H7 (cell line): ENCODE measurements at regions not wholly inside any gene's neighbourhood (a gene's known extent, or its start where the extent isn't known, plus 50 kb on each side); places are given as distances from the start of the nearest gene placed in this dataset.
"Not testable (repeated sequence)": the region's sequence is repeated elsewhere in the genome, so short reads cannot be mapped to it uniquely, and the experiment has no call there.

Experiments
- DNase-seq: peaks from one replicate; pipeline ENCODE4 v3.0.0; 2012
- H3K27me3 ChIP-seq: 2 replicates; pipeline ENCODE4 v1.6.0; 2011; ENCODE audit warnings: mild to moderate bottlenecking, low read length; ENCODE audit not compliant: control insufficient read depth, insufficient read depth
- H3K36me3 ChIP-seq: replicated peaks from 2 replicates; pipeline ENCODE4 v1.5.1; 2011; ENCODE audit warnings: low read length; ENCODE audit not compliant: control insufficient read depth, insufficient read depth
- H3K4me3 ChIP-seq: 2 replicates; pipeline ENCODE4 v1.5.1; 2011; ENCODE audit warnings: low read depth, mild to moderate bottlenecking, control low read depth, low read length, moderate library complexity; ENCODE audit not compliant: insufficient read depth

DNA sequence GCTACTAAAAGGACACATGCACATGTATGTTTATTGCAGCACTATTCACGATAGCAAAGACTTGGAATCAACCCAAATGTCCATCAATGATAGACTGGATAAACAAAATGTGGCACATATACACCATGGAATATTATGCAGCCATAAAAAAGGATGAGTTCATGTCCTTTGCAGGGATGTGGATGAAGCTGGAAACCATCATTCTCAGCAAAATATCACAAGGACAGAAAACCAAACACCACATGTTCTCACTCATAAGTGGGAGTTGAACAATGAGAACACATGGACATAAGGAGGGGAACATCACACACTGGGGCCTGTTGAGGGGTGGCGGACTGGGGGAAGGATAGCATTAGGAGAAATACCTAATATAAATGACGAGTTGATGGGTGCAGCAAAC is 168.2 kb downstream of the NPR3 start:
- H3K27me3 ChIP-seq, H3K36me3 ChIP-seq, H3K4me3 ChIP-seq, DNase-seq: not testable (repeated sequence)

DNA sequence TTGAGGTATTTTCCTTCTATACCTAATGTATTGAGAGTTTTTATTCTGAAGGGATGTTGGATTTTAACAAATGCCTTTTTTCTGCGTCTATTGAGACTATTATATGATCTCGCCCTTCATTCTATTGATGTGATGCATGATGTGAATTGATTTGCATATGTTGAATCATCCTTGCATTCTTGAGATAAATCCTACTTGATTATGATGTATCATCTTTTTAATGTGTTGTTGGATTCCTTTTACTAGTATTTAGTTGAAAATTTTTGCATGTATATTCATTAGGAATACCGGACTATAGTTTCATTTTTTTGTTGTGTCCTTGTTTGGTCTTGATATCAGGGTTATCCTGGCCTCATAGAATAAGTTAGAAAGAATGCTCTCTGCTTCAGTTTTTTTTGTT is 169.7 kb downstream of the NPR3 start:
- no peaks in the 10 kb centered on the region for H3K36me3 ChIP-seq
- no peaks in the 10 kb centered on the region for H3K27me3 ChIP-seq
- H3K4me3 ChIP-seq = no peak overlapping the region

DNA sequence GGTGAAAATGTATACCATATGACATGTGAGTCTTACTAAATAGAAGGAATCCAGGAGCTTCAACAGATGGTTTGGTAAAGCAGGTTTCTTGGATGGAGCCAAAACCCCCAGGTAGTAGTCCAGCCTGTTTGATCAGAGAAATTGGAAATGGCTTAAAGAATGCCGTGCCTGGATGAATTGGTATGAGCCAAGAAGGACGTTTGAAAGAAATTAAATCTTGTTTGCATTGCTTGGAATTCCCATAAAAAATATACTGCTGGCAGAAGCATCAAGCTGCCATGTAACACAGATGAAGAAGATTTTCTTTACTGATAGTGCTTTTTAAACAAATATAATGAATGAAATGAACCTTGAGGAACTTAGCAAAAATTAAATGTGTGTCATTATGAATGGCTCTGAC is 176.3 kb downstream of the NPR3 start:
- Histone ChIP-seq H3K4me3 (no peak overlapping the region), H3K27me3 (no peaks in the 10 kb centered on the region), H3K36me3 (no peaks in the 10 kb centered on the region)
- DNase-seq = no peak

More for the DNA sequence above, 169.7 kb downstream of the NPR3 start:
- no peak for DNase-seq

DNA sequence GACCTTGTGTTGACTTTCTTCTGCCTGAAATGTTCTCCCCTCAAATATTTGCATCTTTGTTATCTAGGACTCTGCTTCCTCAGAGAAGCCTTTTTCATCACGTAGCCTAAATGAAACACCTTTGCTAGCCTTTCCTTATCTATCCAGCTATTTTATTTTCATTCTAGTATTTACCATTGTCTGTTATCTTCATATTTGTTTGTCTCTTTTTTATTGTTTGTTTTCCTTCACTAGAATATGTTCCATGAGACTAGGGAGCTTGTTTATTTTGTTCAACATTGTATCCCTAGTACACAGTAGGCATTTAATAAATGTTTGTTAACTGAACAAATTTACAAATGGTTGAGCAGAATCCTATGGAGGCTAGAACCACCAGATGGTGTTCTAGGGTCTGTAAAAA is 178.0 kb downstream of the NPR3 start:
- H3K4me3 ChIP-seq = no peak overlapping the region
- H3K36me3 ChIP-seq = no peaks in the 10 kb centered on the region
- H3K27me3 ChIP-seq = no peaks in the 10 kb centered on the region
- DNase-seq = no peak

DNA sequence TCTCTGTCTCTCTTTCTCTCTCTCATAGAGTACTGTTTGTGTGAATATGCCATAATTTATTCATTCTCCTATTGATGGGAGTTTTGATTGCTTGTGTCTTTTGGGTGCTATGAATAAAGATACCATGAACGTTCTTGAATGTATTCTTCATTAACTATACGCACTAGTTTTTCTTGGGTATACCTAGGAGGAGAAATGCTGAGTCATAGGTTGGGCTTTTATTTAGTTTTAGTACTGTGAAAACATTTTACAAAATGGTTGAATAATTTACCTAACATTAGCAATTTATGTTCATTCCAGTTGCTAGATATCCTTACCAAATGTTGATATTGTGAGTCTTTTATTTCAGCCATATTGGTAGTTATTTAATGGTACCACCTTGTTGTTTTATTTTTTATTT is 192.5 kb downstream of the NPR3 start:
- DNase-seq = no peak
- no peaks in the 10 kb centered on the region for H3K36me3 ChIP-seq
- H3K4me3 ChIP-seq = no peak overlapping the region
- no peaks in the 10 kb centered on the region for H3K27me3 ChIP-seq

DNA sequence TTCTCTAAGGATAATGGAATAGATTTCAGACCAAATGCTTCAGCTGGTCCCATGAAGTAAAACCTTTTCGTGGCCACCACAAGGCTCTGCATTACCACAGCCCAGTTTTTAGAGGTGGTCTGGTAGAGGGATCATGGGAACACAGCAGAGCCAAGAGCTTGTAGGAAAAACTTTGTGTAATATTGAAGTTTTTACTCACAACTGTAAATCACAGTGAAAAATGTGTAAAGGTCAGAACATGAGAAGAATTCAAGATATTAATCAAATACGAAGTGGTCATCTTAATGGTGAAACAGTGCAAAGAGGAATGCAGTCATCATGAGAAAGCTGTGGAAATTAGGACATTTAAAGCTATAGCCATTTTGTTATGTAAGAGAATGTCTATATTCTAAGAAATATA is 197.5 kb downstream of the NPR3 start:
- no peak for DNase-seq
- Histone ChIP-seq H3K4me3 (no peak overlapping the region), H3K27me3 (no peaks in the 10 kb centered on the region)

DNA sequence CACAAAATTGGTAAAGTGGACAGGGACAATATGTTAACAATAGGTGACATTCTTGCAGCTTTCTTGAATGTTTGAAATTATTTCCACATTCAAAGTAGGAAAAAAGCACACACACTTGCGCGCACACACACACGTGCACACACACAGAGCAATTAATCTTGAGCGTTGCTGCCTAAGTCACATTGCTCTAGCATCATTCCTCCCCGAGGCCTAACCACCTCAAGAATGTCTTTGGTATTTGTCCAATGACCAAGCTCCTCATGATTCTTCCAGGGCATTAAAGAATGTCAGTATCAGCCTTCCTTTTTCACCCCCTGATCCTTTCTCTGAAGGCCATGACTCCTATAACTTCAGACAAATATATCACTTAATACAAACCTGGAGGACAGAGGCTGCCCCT is 198.1 kb downstream of the NPR3 start:
- Histone ChIP-seq H3K36me3 (no peaks in the 10 kb centered on the region), H3K4me3 (no peak overlapping the region), H3K27me3 (no peaks in the 10 kb centered on the region)
- no peak for DNase-seq

More for the DNA sequence above, 197.5 kb downstream of the NPR3 start:
- no peaks in the 10 kb centered on the region for H3K36me3 ChIP-seq

DNA sequence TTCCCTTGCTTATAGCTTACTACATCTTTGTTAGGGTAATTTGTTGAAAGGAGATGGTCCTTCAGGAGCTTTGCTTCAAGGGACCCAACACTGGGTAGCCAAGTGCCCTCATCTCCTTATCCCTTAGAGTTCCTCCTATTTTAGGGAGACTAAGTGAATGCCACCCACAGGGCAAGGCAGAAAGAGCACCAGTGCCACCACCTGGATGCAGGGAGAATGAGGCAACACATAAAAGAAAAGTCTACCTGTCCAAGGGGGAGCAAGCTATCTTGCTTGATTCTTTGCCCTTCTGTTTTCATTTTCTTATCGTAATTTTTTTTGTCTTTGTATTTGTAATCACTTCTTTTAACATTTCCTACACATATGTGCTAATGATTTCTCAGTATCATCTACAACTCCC is 205.5 kb downstream of the NPR3 start:
- Histone ChIP-seq H3K4me3 (no peak overlapping the region), H3K27me3 (no peaks in the 10 kb centered on the region), H3K36me3 (no peaks in the 10 kb centered on the region)
- peak; percentile 27 for DNase-seq

DNA sequence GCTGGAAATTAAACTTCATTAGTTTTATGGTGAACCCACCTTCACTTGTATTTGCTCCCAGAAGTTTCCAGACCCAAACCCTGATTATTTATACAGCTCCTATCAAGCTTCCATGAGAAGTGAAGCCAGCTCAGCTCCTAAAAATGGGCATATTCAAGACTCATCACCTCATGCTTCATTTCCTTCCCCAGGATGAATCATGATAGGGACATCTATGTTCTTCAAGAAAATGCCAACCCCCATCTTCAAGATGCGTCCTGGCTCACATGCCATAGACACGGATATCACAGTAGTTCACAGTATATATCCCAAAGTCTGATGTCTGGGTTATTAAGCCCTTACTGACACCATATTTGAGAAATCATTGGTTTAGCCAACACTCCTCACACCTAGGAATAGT is 217.6 kb downstream of the NPR3 start:
- Histone ChIP-seq H3K4me3 (no peak overlapping the region), H3K27me3 (no peaks in the 10 kb centered on the region), H3K36me3 (no peaks in the 10 kb centered on the region)
- DNase-seq = no peak

DNA sequence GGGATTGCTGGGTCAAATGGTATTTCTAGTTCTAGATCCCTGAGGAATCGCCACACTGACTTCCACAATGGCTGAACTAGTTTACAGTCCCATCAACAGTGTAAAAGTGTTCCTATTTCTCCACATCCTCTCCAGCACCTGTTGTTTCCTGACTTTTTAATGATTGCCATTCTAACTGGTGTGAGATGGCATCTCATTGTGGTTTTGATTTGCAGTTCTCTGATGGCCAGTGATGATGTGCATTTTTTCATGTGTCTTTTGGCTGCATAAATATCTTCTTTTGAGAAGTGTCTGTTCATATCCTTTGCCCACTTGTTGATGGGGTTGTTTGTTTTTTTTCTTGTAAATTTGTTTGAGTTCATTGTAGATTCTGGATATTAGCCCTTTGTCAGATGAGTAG is 220.3 kb downstream of the NPR3 start:
- H3K4me3 ChIP-seq, DNase-seq, H3K36me3 ChIP-seq, H3K27me3 ChIP-seq: not testable (repeated sequence)

DNA sequence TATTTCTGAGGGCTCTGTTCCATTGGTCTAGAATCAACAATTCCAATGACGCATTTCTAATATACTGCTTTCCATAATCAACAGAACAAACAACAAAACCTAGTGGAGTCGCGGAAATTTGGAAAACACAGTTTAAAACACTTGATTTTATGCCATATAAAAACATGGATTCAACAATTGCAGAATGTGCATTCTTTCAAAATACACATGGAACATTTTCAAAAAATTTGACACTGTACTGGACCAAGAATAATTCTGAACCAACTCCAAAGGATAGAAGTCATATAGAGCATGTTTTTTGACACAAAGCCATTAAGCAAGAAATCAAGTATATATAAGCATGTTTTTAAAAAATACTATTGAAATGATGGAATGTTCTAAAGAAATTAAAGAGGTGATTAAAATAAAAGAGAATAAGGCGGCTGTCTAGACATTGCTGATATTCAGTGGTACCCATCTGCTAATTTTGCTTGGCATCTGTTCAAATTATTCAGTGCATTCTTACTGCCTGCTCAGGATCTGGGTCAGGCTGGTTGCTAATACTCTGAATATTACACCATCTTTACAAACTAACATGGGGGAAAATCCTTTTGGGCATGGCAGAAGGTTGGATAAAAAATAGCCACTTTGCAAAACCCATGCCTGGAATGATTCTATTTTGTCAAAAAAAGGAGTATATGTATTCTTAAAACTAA is 221.3 kb downstream of the NPR3 start:
- H3K27me3 ChIP-seq = no peaks in the 10 kb centered on the region

DNA sequence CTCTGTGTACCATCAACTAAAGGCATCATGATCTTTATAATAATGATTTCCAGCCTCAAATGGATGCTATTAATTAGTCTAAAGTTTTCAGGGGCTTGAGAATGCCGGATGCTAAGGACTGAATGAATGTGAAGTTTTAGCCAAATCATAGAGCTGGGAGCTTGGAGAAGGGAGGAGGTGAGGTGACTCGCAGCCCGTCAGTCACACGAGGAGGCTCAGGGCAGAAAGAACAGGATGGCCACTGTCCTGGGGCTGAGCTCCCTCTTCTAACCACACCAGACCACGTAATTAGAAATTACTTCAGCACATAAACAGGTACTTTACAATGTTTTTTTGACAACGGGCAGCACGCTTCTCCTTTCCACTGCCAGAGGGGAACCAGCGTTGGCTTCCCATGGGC is 222.6 kb downstream of the NPR3 start:
- DNase-seq = no peak
- no peaks in the 10 kb centered on the region for H3K27me3 ChIP-seq
- H3K36me3 ChIP-seq = no peaks in the 10 kb centered on the region
- H3K4me3 ChIP-seq = no peak overlapping the region

More for the DNA sequence above, 221.3 kb downstream of the NPR3 start:
- H3K4me3 ChIP-seq = no peak overlapping the region
- DNase-seq = no peak
- H3K36me3 ChIP-seq = no peaks in the 10 kb centered on the region

DNA sequence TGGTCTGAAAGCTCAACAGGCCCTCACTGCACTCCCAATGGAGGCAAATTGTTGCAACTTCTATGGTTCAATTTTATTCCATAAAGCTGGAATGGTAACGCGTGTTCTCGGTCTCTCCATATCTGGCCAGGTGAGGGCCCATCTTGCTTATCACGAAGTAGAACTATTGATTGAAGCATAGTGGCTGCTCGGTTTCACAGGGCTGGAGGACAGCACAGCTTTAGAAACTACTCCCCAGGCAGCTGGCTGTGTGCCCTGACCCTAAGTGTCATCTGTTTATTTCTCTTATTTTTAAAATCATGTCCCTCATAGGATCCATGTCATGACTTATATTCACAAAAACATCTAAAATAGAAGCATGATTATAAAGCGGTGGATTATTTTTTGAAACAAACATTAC is 223.4 kb downstream of the NPR3 start:
- Histone ChIP-seq H3K4me3 (no peak overlapping the region), H3K27me3 (no peaks in the 10 kb centered on the region), H3K36me3 (no peaks in the 10 kb centered on the region)
- DNase-seq = no peak

DNA sequence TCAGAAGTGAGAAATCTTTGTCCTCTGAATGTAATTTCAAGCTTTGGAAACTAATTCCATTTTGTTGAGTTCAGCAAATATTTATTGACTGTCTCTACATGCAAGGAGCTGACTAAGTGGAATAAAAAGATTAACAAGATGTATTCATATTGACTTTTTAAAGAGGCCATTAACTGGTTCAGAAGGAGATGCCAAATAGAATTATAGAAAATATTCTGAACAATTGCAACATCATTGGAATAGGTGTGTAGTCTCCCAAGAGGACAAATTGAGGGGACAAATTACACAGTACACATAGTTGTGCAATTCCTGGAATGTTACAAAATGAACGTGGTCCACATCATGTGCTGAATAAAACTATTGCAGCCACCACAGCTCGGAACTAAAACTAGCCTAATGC is 224.2 kb downstream of the NPR3 start:
- H3K4me3 ChIP-seq = no peak overlapping the region
- no peak for DNase-seq
- no peaks in the 10 kb centered on the region for H3K36me3 ChIP-seq
- no peaks in the 10 kb centered on the region for H3K27me3 ChIP-seq

DNA sequence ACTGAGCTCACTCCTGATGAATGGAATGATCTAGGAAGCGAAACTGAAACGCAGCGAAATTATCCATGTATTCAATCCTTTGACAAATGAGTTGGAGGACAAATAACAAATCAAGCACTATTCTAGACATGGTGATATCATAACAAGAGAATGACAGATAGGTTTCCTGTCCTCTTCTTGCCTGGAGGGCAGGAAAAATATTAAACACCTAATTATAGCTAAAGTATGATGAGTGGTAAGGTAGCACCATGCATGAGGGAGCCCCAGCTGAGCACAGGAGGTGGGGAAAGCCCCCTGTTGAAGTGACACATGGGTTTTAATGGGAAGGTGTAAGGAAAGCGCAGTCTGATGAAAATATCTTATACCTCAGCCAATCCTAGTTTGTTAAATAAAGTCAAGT is 225.2 kb downstream of the NPR3 start:
- DNase-seq = no peak
- H3K4me3 ChIP-seq = no peak overlapping the region
- H3K27me3 ChIP-seq = no peaks in the 10 kb centered on the region
- no peaks in the 10 kb centered on the region for H3K36me3 ChIP-seq
